Karpas-422 (cell line): ENCODE measurements at regions not wholly inside any gene's neighbourhood (a gene's known extent, or its start where the extent isn't known, plus 50 kb on each side); places are given as distances from the start of the nearest gene placed in this dataset.

ENCODE experiments used
- DNase-seq: peaks from one replicate; pipeline ENCODE4 v3.0.0-alpha.2; 2015
- H2AFZ ChIP-seq: fragments of 200-600 bp; sonication (generic); 2 replicates; pipeline ENCODE4 v1.6.1; 2014; ENCODE audit warnings: antibody characterized with exemption, low read length, mixed read lengths
- H3K27ac ChIP-seq: fragments of 200-600 bp; sonication (generic); 2 replicates; pipeline ENCODE4 v1.5.1; 2014; ENCODE audit warnings: mild to moderate bottlenecking, low read length, moderate library complexity
- H3K27me3 ChIP-seq: fragments of 200-600 bp; sonication (generic); 2 replicates; pipeline ENCODE4 v1.6.1; 2014; ENCODE audit warnings: low read length, mixed read lengths
- H3K36me3 ChIP-seq: fragments of 200-600 bp; sonication (generic); 2 replicates; pipeline ENCODE4 v1.6.1; 2014; ENCODE audit warnings: low read length, mixed read lengths; ENCODE audit not compliant: insufficient read depth
- H3K4me1 ChIP-seq: fragments of 200-600 bp; sonication (generic); 2 replicates; pipeline ENCODE4 v1.6.1; 2014; ENCODE audit warnings: mild to moderate bottlenecking, low read length, mixed read lengths
- H3K4me2 ChIP-seq: fragments of 200-600 bp; sonication (generic); 2 replicates; pipeline ENCODE4 v1.6.1; 2014; ENCODE audit warnings: low read length, low read depth, mild to moderate bottlenecking; ENCODE audit not compliant: poor library complexity, severe bottlenecking
- H3K4me3 ChIP-seq: fragments of 200-600 bp; sonication (generic); 2 replicates; pipeline ENCODE4 v1.5.1; 2014; ENCODE audit warnings: mild to moderate bottlenecking, antibody characterized with exemption, low read length, mixed read lengths
- H3K79me2 ChIP-seq: fragments of 200-600 bp; sonication (generic); 2 replicates; pipeline ENCODE4 v1.6.1; 2014; ENCODE audit warnings: mild to moderate bottlenecking, low read length, mixed read lengths
- H3K9ac ChIP-seq: fragments of 200-600 bp; sonication (generic); 2 replicates; pipeline ENCODE4 v1.6.0; 2014; ENCODE audit warnings: low read length
- H3K9me2 ChIP-seq: fragments of 200-600 bp; sonication (generic), shearing (Covaris generic); replicated peaks from 2 replicates; pipeline ENCODE4 v1.6.0; 2014; ENCODE audit warnings: mild to moderate bottlenecking, low read length, moderate library complexity; ENCODE audit not compliant: insufficient read depth
- H3K9me3 ChIP-seq: fragments of 300-700, 200-600 bp; sonication (generic); 2 replicates; pipeline ENCODE4 v1.6.1; 2014; ENCODE audit warnings: low read length, mixed read lengths
- H4K20me1 ChIP-seq: fragments of 200-600 bp; sonication (generic); 2 replicates; pipeline ENCODE4 v1.6.1; 2014; ENCODE audit warnings: mild to moderate bottlenecking, antibody characterized with exemption, low read length, low read depth; ENCODE audit not compliant: insufficient read depth

DNA sequence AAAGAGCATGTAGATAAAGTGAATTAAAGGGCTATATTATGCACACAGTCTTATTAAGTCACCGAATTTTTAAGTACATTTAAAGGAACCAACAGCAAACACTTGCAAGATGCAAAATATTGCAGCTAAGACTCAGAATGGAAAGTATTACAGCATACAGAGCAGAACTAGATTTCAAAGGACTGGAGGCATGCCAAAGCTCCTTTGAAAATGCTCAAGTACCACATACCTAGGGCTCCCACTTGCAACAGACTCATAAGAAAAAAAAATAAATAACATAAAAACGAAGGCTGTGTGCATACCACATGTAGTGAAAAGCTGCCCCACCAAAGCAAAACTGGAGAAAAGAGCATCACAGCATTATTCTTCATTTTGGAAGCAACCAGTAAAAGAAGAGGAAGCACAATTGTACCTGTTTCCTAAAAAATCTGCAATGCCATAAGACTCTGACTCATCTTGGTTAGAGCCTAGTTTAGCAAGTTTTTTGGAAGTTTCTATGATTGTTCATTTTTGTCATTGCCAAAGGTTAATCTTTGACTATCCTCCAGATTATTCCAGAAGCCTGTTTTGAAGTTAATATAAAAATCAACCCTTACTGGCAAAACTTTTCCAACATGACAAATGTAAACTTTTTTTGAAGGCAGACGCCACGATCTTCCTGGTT lies 306.0 kb upstream of the COL3A1 start:
- Histone ChIP-seq H4K20me1 (no peaks in the 10 kb centered on the region), H3K4me2 (no peak overlapping the region), H3K4me1 (no peaks in the 10 kb centered on the region), H3K9ac (no peak overlapping the region), H3K4me3 (no peak overlapping the region), H3K36me3 (no peaks in the 10 kb centered on the region), H3K9me3 (peaks cover 9% of the 10 kb centered on the region; the same call in 1 of the 2 replicates), H3K9me2 (no peaks in the 10 kb centered on the region), H3K27ac (no peak overlapping the region), H2AFZ (no peak overlapping the region), H3K27me3 (no peaks in the 10 kb centered on the region), H3K79me2 (no peaks in the 10 kb centered on the region)
- DNase-seq: no peak

- Histone ChIP-seq H3K4me3 (no peak overlapping the region), H3K27ac (no peak overlapping the region), H3K4me2 (no peak overlapping the region), H4K20me1 (no peaks in the 10 kb centered on the region), H3K79me2 (no peaks in the 10 kb centered on the region), H3K36me3 (no peaks in the 10 kb centered on the region), H3K27me3 (no peaks in the 10 kb centered on the region), H2AFZ (no peak overlapping the region), H3K9ac (no peak overlapping the region), H3K9me2 (no peaks in the 10 kb centered on the region), H3K9me3 (peaks cover 4% of the 10 kb centered on the region; the same call in 1 of the 2 replicates), H3K4me1 (no peaks in the 10 kb centered on the region)
- DNase-seq: no peak
These were observed 298.7 kb upstream of the COL3A1 start for GRCh38 chr2:188675391-188676009.

DNA sequence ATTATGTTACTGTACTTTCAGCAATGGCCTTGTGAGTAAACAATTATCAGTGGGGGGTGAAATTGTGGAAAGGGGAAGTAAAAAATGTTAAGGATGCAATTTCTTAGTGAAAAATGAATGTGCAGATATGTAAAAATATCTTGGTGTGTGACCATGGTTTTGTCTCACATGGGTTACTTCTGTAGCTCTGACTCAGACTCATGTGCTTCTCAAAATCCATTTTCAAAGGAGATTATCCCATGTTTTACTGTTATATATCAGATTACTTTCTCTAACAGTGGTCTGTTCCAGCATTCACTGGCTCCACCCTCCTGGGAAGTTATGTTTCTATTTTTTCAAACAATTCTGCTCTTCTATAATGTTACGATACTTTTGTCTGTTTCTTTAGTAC lies 298.2 kb upstream of the COL3A1 start:
- H3K27ac ChIP-seq: no peak overlapping the region
- H3K4me2 ChIP-seq: no peak overlapping the region
- H3K27me3 ChIP-seq: no peaks in the 10 kb centered on the region
- no peak overlapping the region for H3K4me3 ChIP-seq
- H3K4me1 ChIP-seq: no peaks in the 10 kb centered on the region
- H3K9me3 ChIP-seq: peaks cover 4% of the 10 kb centered on the region; the same call in 1 of the 2 replicates
- H4K20me1 ChIP-seq: no peaks in the 10 kb centered on the region
- H3K36me3 ChIP-seq: no peaks in the 10 kb centered on the region
- H2AFZ ChIP-seq: no peak overlapping the region
- H3K9ac ChIP-seq: no peak overlapping the region
- H3K9me2 ChIP-seq: no peaks in the 10 kb centered on the region
- H3K79me2 ChIP-seq: no peaks in the 10 kb centered on the region
- no peak for DNase-seq

DNA sequence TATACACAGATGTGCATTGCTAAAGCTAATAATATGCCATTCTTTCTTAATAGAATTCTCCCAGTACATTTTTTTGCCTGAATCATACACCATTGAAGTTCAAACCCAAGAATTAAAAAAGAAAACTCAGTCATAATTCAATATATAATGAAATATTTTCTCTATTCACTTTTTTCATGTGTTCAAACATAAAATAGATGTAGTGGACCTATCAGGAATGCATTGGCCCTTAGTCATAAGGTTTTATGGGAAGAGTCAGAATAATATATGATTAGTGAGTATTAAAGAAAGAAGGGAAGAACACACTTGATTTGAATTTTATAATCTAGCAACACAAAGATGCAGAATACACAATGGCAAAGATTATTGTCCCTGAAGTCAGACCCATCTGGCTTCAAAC lies 297.0 kb upstream of the COL3A1 start:
- Histone ChIP-seq H3K9me2 (no peaks in the 10 kb centered on the region), H3K4me2 (no peak overlapping the region), H3K27me3 (no peaks in the 10 kb centered on the region), H3K79me2 (no peaks in the 10 kb centered on the region), H3K4me1 (no peaks in the 10 kb centered on the region), H3K27ac (no peak overlapping the region), H3K36me3 (no peaks in the 10 kb centered on the region), H4K20me1 (no peaks in the 10 kb centered on the region), H2AFZ (no peak overlapping the region), H3K4me3 (no peak overlapping the region), H3K9me3 (peaks cover 4% of the 10 kb centered on the region; the same call in 1 of the 2 replicates), H3K9ac (no peak overlapping the region)
- no peak for DNase-seq

DNA sequence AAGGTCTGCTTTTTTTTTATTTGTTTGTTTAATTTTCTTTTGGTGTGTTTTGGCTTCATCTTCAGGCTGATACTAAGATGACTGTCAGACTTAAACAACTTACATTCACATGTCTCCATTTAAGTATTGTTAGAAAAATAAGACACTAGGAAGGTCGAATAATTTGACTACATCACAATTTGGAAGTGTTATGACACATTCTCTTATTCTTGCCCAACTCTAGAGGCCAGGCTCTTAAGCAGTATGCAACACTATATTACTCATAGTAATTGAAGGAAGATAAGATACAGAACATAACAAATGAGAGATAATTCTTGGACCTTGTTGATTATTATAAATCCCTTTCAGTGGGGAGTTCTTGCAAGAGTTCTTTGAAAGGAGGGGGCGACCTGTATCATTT lies 295.3 kb upstream of the COL3A1 start:
- Histone ChIP-seq H4K20me1 (no peaks in the 10 kb centered on the region), H3K4me2 (no peak overlapping the region), H3K79me2 (no peaks in the 10 kb centered on the region), H2AFZ (no peak overlapping the region), H3K9me3 (peaks cover 2% of the 10 kb centered on the region), H3K4me1 (no peaks in the 10 kb centered on the region), H3K27ac (no peak overlapping the region), H3K9me2 (no peaks in the 10 kb centered on the region), H3K4me3 (no peak overlapping the region), H3K36me3 (no peaks in the 10 kb centered on the region), H3K27me3 (no peaks in the 10 kb centered on the region), H3K9ac (no peak overlapping the region)
- no peak for DNase-seq

GRCh38 chr2:188682838-188683237 lies 291.3 kb upstream of the COL3A1 start:
- Histone ChIP-seq H3K9me2 (no peaks in the 10 kb centered on the region), H3K9me3 (peaks cover 7% of the 10 kb centered on the region), H2AFZ (no peak overlapping the region), H3K4me1 (no peaks in the 10 kb centered on the region), H3K4me2 (no peak overlapping the region), H3K27ac (no peak overlapping the region), H3K27me3 (no peaks in the 10 kb centered on the region), H3K9ac (no peak overlapping the region), H3K4me3 (no peak overlapping the region), H3K79me2 (no peaks in the 10 kb centered on the region), H3K36me3 (no peaks in the 10 kb centered on the region), H4K20me1 (no peaks in the 10 kb centered on the region)
- no peak for DNase-seq

GRCh38 chr2:188684795-188685194 lies 289.4 kb upstream of the COL3A1 start:
- Histone ChIP-seq H3K4me2 (no peak overlapping the region), H3K79me2 (no peaks in the 10 kb centered on the region), H3K27me3 (no peaks in the 10 kb centered on the region), H3K36me3 (no peaks in the 10 kb centered on the region), H3K4me3 (no peak overlapping the region), H3K9ac (no peak overlapping the region), H3K9me3 (peaks cover 12% of the 10 kb centered on the region), H3K27ac (no peak overlapping the region), H3K9me2 (no peaks in the 10 kb centered on the region), H2AFZ (no peak overlapping the region), H3K4me1 (no peaks in the 10 kb centered on the region), H4K20me1 (no peaks in the 10 kb centered on the region)
- no peak for DNase-seq

- no peaks in the 10 kb centered on the region for H3K27me3 ChIP-seq
- H3K9ac ChIP-seq: no peak overlapping the region
- H2AFZ ChIP-seq: no peak overlapping the region
- no peaks in the 10 kb centered on the region for H4K20me1 ChIP-seq
- H3K9me3 ChIP-seq: peaks cover 24% of the 10 kb centered on the region
- no peaks in the 10 kb centered on the region for H3K9me2 ChIP-seq
- no peak overlapping the region for H3K4me2 ChIP-seq
- H3K27ac ChIP-seq: no peak overlapping the region
- H3K4me3 ChIP-seq: no peak overlapping the region
- no peaks in the 10 kb centered on the region for H3K79me2 ChIP-seq
- H3K4me1 ChIP-seq: no peaks in the 10 kb centered on the region
- DNase-seq: no peak
- no peaks in the 10 kb centered on the region for H3K36me3 ChIP-seq
These were observed 281.1 kb upstream of the COL3A1 start for GRCh38 chr2:188693111-188693510.
